ENCODE measurements at regions not wholly inside any gene's neighbourhood (a gene's known extent, or its start where the extent isn't known, plus 50 kb on each side); places are given as distances from the start of the nearest gene placed in this dataset.

GRCh38 chr5:62690421-62690820, 111.8 kb downstream of the LRRC70 start:
- no peak for TF ChIP-seq EZH2 (IDR thresholded peaks at IDR 0.05)
- no peak for TF ChIP-seq POLR2AphosphoS5 (IDR thresholded peaks at IDR 0.05; ENCODE audit: borderline replicate concordance, low read depth, low read length)
- TF ChIP-seq FOXP2 (optimal IDR thresholded peaks at IDR 0.05; ENCODE audit: control extremely low read depth, extremely low read length, insufficient read depth): no peak

Data from SK-N-MC (cell line).